ENCODE measurements at regions not wholly inside any gene's neighbourhood (a gene's known extent, or its start where the extent isn't known, plus 50 kb on each side); places are given as distances from the start of the nearest gene placed in this dataset.
"Not testable (repeated sequence)": the region's sequence is repeated elsewhere in the genome, so short reads cannot be mapped to it uniquely, and the experiment has no call there.

- DNase-seq (ENCODE audit: low read depth in 2 of 3, low spot score in 1 of 3) = no peak
Observed at GRCh38 chr6:169019111-169019510, 234.5 kb downstream of the THBS2 start.

- no peak for DNase-seq (ENCODE audit: low read depth in 2 of 3, low spot score in 1 of 3)
Observed at GRCh38 chr6:169016758-169017157, 236.9 kb downstream of the THBS2 start.

GRCh38 chr6:169014211-169015197, 239.1 kb downstream of the THBS2 start:
- DNase-seq (ENCODE audit: low read depth in 2 of 3, low spot score in 1 of 3) = no peak

GRCh38 chr6:169009628-169010027, 244.0 kb downstream of the THBS2 start:
- DNase-seq (ENCODE audit: low read depth in 2 of 3, low spot score in 1 of 3) = no peak

GRCh38 chr6:169008641-169009257, 244.9 kb downstream of the THBS2 start:
- no peak for DNase-seq (ENCODE audit: low read depth in 2 of 3, low spot score in 1 of 3)

GRCh38 chr6:169005166-169005565, 248.5 kb downstream of the THBS2 start:
- DNase-seq (ENCODE audit: low read depth in 2 of 3, low spot score in 1 of 3) = no peak

GRCh38 chr6:169000022-169000421, 253.6 kb downstream of the THBS2 start:
- no peak for DNase-seq (ENCODE audit: low read depth in 2 of 3, low spot score in 1 of 3)

GRCh38 chr6:168999392-168999791, 254.3 kb downstream of the THBS2 start:
- no peak for DNase-seq (ENCODE audit: low read depth in 2 of 3, low spot score in 1 of 3)

GRCh38 chr6:168996356-168996625, 257.4 kb downstream of the THBS2 start:
- DNase-seq (ENCODE audit: low read depth in 2 of 3, low spot score in 1 of 3) = no peak

- DNase-seq (ENCODE audit: low read depth in 2 of 3, low spot score in 1 of 3) = no peak
Observed at GRCh38 chr6:168995526-168996355, 257.9 kb downstream of the THBS2 start.

- no peak for DNase-seq (ENCODE audit: low read depth in 2 of 3, low spot score in 1 of 3)
Observed at GRCh38 chr6:168994956-168995355, 258.7 kb downstream of the THBS2 start.

- no peak for DNase-seq (ENCODE audit: low read depth in 2 of 3, low spot score in 1 of 3)
Observed at GRCh38 chr6:168992446-168993144, 261.1 kb downstream of the THBS2 start.

GRCh38 chr6:168991695-168992094, 262.0 kb downstream of the THBS2 start:
- DNase-seq (ENCODE audit: low read depth in 2 of 3, low spot score in 1 of 3) = not testable (repeated sequence)

- no peak for DNase-seq (ENCODE audit: low read depth in 2 of 3, low spot score in 1 of 3)
Observed at GRCh38 chr6:168990019-168990751, 263.5 kb downstream of the THBS2 start.

GRCh38 chr6:168989421-168989820, 264.2 kb downstream of the THBS2 start:
- DNase-seq (ENCODE audit: low read depth in 2 of 3, low spot score in 1 of 3) = no peak

- no peak for DNase-seq (ENCODE audit: low read depth in 2 of 3, low spot score in 1 of 3)
Observed at GRCh38 chr6:168988801-168989200, 264.8 kb downstream of the THBS2 start.

- no peak for DNase-seq (ENCODE audit: low read depth in 2 of 3, low spot score in 1 of 3)
Observed at GRCh38 chr6:168988280-168988679, 265.4 kb downstream of the THBS2 start.

GRCh38 chr6:168985705-168986104, 267.9 kb downstream of the THBS2 start:
- DNase-seq (ENCODE audit: low read depth in 2 of 3, low spot score in 1 of 3) = no peak

GRCh38 chr6:168983925-168984324, 269.7 kb downstream of the THBS2 start:
- DNase-seq (ENCODE audit: low read depth in 2 of 3, low spot score in 1 of 3) = no peak

- no peak for DNase-seq (ENCODE audit: low read depth in 2 of 3, low spot score in 1 of 3)
Observed at GRCh38 chr6:168981187-168981586, 272.5 kb downstream of the THBS2 start.
